ENCODE measurements at regions not wholly inside any gene's neighbourhood (a gene's known extent, or its start where the extent isn't known, plus 50 kb on each side); places are given as distances from the start of the nearest gene placed in this dataset.
"Not testable (repeated sequence)": the region's sequence is repeated elsewhere in the genome, so short reads cannot be mapped to it uniquely, and the experiment has no call there.

- no peak for FAIRE-seq
- DNase-seq (ENCODE audit: low spot score in 2 of 2): no peak
These were observed 250.0 kb downstream of the MIAT start for GRCh38 chr22:26907366-26907765.

DNA sequence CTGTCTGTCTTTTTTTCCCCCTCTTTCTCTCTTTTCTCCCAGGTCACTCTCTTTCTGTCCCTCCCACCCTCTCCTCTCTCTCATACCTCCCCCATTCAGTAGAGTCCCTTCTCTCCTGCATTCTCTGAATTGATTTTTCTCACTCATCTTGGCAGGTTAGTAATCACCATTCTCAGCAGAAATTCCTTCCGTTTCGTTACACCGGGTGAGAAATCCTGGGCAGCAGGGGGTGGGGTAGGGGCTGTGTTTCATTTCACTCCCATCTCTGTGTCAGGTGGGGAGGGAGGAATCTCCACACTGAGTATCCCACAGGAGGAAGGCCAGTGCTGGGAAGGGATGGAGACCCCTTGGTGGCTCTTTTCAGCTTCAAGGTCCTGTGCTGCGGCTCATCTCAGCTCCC, 253.5 kb downstream of the MIAT start:
- DNase-seq (ENCODE audit: low spot score in 2 of 2): no peak
- no peak for FAIRE-seq

DNA sequence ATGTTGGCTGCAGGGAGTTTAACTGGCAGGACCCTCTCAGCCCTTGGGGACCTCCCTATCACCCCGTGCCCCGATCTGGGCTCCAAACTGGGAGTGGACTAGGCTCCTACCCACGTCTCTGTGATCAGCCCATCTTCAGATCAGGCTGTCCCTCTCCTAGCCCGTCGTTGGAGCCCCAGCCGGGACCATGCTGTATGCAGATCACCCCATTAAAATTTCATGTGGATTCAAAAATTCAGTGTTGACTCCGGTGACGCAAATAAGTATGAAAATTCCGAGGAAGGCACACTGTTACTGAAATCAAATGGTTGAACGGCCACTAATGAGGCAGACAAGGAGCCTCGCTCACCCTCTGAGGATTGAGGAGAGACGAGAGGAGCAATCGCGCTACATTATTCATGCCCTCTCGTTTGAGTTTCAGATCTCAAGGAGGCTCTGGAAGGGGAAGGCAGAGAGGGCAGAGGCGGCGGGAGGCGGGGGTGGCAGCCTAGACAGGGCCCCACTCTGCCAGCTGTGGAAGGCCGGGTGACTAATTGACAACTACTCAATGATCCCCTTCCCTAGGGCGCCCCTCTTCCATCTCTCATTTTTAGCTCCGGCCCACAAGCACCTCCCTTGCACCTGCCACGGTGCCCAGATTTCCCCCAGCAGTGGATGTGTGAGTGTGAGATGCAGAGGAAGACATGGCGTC, 255.4 kb downstream of the MIAT start:
- FAIRE-seq: no peak
- no peak for DNase-seq (ENCODE audit: low spot score in 2 of 2)

GRCh38 chr22:26914519-26915185, 257.3 kb downstream of the MIAT start:
- no peak for DNase-seq (ENCODE audit: low spot score in 2 of 2)

GRCh38 chr22:26916236-26916635, 258.8 kb downstream of the MIAT start:
- FAIRE-seq (no peak), DNase-seq (ENCODE audit: low spot score in 2 of 2) (no peak)

More at GRCh38 chr22:26914519-26915185, 257.3 kb downstream of the MIAT start:
- FAIRE-seq: no peak

DNA sequence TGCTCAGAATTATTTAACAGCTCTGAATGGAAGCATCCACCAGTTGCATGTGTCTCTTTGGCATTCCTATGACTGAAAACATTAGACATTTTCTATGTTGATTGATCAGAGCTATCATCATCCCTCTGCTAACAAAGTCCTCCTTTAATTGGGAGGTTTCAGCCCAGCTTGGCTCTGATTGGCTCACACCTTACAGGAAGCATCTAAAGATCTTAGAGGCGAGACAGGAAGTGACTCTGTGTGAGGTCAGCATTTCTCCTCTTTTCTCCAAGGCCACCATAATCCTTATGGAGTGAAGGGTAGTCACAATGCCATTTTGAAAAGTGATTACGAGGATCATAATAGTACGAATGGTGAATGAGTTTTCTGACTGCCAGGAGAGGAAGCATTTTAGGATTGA, 260.8 kb downstream of the MIAT start:
- no peak for DNase-seq (ENCODE audit: low spot score in 2 of 2)
- FAIRE-seq: no peak

DNA sequence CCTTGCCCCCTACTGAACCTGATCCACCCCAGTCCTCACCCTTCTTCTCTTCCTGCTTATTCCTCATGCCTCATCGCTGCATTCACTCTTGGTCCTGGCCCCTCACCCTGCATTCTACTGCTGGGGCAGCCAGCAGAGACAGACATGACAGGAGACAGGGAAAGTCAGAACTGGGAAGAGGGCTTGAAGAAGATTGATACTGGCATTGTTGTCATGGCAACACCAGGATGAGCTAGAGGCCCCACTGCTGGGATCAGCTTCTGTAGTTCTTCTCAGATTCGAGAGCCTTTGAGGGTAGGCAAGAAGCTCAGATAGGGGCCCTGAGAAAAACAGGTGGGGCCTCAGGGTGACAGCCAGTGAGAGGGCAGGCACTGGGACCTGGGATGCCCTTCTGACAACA, 264.3 kb downstream of the MIAT start:
- DNase-seq (ENCODE audit: low spot score in 2 of 2): no peak
- FAIRE-seq: no peak

- FAIRE-seq (no peak), DNase-seq (ENCODE audit: low spot score in 2 of 2) (no peak)
These were observed 265.4 kb downstream of the MIAT start for GRCh38 chr22:26922806-26923205.

- no peak for FAIRE-seq
- no peak for DNase-seq (ENCODE audit: low spot score in 2 of 2)
These were observed 266.1 kb downstream of the MIAT start for GRCh38 chr22:26923531-26923930.

DNA sequence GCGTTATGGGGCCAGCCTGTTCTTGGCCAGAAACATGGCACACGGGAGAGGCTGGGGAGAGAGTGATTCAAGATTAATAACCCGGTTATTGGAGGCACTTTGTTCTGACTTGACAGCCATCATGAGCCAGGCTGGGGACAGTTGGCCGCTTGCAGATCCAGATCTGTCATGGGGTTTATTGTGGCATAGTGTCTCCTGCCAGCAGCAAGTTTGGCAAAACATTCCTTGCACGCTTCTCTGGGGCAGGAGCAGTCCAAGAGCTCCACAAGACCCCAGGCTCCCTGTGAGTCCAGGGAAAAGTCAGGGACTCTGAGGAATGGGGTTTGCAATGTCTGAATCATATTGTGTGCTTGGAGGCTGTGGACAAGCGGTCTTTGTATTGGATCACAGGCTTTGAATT, 270.4 kb downstream of the MIAT start:
- FAIRE-seq: no peak
- DNase-seq (ENCODE audit: low spot score in 2 of 2): no peak

DNA sequence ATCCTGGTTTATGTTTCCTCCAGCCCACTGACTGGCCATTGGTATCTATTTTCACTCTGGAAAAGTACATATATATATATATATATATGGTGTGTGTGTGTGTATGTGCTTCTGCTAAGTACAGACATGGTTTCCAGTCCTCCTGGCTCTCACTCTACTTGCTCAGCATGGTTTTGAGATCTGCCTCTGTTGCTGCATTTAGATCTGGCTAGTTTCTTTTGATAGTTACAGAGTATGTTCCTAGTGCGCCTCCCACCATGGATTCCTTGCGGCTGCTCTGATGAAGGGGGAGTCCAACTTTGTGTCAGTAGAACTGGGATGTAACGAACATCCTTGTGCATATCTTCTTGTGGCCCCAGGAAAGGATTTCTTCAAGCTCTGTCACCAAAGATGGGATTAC, 274.1 kb downstream of the MIAT start:
- no peak for DNase-seq (ENCODE audit: low spot score in 2 of 2)
- FAIRE-seq: no peak

- FAIRE-seq: no peak
- no peak for DNase-seq (ENCODE audit: low spot score in 2 of 2)
These were observed 275.8 kb downstream of the MIAT start for GRCh38 chr22:26933105-26933590.

DNA sequence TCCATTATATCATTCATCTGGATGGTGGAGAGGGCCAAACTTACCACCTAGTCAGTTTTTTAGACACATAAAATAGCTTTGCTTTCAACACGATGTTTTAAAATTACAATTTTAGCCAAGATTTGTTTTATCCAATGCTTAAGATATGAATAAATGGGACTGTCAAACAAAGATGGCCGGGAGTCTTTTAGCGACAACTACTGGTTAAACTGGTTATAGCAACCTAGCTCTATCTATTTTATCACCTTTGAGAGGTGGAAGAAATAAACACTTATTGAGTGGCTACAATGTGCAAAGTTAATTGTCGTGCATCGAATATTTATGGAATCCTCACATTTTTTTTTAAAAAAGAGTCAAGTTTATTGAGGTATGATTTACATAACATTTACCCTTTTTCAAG, 279.8 kb downstream of the MIAT start:
- DNase-seq (ENCODE audit: low spot score in 2 of 2) (no peak), FAIRE-seq (no peak)

- FAIRE-seq: no peak
- DNase-seq (ENCODE audit: low spot score in 2 of 2): no peak
These were observed 282.1 kb downstream of the MIAT start for GRCh38 chr22:26939466-26939865.

DNA sequence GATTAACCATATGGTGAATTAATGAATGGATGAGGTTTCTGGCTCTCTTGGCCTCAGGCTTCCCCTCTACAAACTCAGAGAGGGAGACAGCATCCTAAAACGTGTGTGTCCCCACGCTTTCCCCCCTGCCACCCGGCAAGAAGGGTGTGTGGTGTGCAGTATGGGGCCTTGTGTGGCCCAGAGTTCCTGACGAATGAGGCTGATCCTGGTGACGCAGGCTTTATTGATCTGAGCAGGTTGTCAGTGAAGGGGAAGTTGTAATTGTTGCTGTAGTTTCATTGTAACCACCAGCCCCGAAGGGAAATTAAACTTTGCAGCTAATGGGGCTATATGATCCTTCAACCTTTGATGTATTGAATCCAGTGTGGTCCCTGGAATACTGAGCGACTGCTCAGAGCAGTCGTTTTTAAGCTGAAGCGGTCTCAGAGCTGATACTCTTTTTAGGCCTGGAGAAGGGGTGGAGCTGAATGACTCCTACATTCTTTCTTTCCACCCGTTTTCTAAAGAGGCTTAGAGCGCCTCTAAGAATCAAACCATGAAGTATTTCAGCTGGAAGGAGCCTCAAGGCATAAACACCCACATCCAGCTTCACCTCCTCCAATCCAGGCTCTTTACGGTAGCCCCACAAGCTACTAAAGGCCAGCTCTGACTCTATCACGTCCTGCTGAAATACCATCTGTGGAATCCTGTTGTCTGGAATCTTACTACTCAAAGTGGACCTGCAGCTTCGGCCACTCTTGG, 284.7 kb downstream of the MIAT start:
- no peak for FAIRE-seq
- no peak for DNase-seq (ENCODE audit: low spot score in 2 of 2)

GRCh38 chr22:26942637-26942957, 285.2 kb downstream of the MIAT start:
- DNase-seq (ENCODE audit: low spot score in 2 of 2) (no peak), FAIRE-seq (no peak)

DNA sequence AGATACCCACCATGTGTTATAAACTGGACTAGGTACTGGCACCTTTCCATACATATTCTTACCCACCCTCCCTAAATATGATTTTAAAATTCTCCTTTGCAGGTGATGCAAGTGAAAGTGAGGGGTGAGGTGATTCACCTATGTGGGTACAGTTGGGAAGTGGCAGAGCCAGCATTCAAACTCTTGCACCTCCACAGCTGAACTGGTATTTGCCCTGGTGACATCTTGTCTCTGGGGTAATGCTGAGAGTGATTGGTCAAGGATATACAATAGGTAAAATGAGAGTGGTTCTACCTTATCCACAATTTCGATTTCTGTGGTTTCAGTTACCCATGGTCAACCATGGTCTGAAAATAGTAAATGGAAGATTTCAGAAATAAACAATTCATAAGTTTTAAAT, 288.2 kb downstream of the MIAT start:
- FAIRE-seq (no peak), DNase-seq (ENCODE audit: low spot score in 2 of 2) (no peak)

DNA sequence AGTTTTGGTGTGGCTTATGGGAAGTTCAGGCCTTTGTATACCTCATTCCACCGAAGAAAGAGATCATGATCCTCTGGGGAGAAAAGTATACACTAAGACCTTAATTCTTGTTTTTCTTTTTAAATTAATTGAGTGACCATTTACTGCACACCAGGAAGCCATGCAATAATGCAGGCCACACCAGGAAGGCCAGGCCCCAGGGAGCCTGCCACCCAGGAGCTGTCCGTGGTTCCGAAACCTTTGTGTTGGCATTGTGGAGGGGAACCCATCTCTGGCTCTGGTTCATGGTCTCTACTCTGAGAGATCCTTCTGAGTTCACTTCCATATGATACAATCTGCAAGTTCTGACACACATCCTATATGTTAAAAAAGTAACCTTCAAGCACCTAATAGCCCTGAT, 291.8 kb downstream of the MIAT start:
- FAIRE-seq (no peak), DNase-seq (ENCODE audit: low spot score in 2 of 2) (no peak)

GRCh38 chr22:26951139-26951538, 293.8 kb downstream of the MIAT start:
- not testable (repeated sequence) for DNase-seq (ENCODE audit: low spot score in 2 of 2); FAIRE-seq

DNA sequence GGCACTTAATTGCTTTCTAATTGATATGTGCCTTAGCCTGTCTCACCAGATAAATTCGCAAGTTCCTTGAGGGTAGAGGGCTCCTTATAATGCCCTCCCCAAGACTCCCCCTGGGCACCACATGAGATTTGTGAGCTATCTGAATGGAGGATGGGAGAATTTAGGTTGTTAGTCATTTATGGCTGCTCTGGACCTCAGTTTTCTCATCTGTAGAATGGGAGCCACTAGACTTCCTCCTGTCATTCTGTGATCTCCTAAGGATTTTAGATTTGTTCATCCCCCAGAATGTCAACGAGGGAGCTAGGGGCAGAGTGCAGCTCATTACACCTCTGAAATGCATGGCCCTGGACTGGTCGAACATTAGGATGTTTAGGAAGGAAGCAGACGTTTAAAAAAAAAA, 294.6 kb downstream of the MIAT start:
- FAIRE-seq (no peak), DNase-seq (ENCODE audit: low spot score in 2 of 2) (no peak)

DNA sequence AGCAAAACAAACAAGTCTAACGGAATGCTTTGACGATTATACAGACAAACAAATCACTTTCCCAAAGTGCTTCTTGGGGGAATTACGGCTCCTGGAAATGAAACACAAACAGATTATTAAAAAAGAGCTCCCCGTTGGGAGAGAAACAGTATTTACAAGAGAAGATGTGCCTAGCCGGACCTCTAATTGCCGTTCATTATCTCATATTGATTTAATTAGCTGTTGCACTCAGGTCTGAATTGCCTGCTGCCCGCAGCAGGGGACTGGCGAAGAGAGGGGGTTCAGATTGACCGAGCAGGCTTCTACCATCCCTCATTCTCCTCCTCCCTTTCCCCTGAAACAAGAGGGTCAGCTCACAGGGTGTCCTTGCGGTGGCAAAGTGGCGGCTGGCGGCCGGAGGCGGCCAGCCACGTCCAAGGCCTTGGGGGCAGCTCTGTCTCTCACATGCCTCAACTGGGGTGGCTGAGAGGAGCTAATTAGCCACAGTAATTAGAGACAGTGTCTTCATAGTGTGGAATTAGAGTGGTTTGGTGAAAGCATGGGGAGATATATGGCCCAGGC, 295.1 kb downstream of the MIAT start:
- DNase-seq (ENCODE audit: low spot score in 2 of 2) (no peak), FAIRE-seq (no peak)

Data from frontal cortex (tissue), 3 donors.